ENCODE measurements at regions not wholly inside any gene's neighbourhood (a gene's known extent, or its start where the extent isn't known, plus 50 kb on each side); places are given as distances from the start of the nearest gene placed in this dataset.

DNA sequence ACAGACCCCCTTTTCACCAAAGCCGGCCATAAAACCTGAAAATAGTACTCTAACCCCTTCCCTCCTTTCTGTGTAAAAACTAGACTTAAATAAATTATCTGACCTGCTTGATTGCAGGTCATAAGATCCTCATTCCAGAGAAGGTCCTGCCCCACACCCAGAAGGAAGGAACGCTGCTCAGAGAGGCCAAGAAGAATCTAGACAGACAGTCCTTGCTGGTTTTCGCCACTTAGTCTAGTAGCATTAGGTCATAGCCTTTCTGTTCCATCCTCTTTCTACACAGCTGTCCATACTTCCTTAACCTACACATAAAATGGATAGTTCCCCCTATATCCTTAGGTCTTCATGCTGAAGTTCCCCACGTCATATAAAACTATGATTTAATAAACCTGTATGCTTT, 83.7 kb upstream of the IGF1 start:
- Histone ChIP-seq H3K27me3 (replicated peaks; ENCODE audit: insufficient read depth) (no peaks in the 10 kb centered on the region), H3K4me1 (ENCODE audit: control insufficient read depth in 1 of 2, low read depth in 2 of 2) (no peaks in the 10 kb centered on the region), H3K27ac (no peak overlapping the region), H3K36me3 (no peaks in the 10 kb centered on the region), H3K4me3 (no peak overlapping the region), H3K9me3 (peaks cover 2% of the 10 kb centered on the region)
- no peak for TF ChIP-seq CTCF (IDR thresholded peaks at IDR 0.05)
- DNase-seq (ENCODE audit: low spot score) (no peak), ATAC-seq (ENCODE audit: insufficient number of reproducible peaks, low FRiP score, low read depth) (no peak)

GRCh38 chr12:102562836-102563425, 82.6 kb upstream of the IGF1 start:
- ATAC-seq (ENCODE audit: insufficient number of reproducible peaks, low FRiP score, low read depth) (no peak), DNase-seq (ENCODE audit: low spot score) (no peak)
- Histone ChIP-seq H3K4me1 (ENCODE audit: control insufficient read depth in 1 of 2, low read depth in 2 of 2) (no peaks in the 10 kb centered on the region), H3K36me3 (no peaks in the 10 kb centered on the region), H3K9me3 (peaks cover 2% of the 10 kb centered on the region), H3K4me3 (no peak overlapping the region), H3K27ac (no peak overlapping the region), H3K27me3 (replicated peaks; ENCODE audit: insufficient read depth) (no peaks in the 10 kb centered on the region)
- no peak for TF ChIP-seq CTCF (IDR thresholded peaks at IDR 0.05)

DNA sequence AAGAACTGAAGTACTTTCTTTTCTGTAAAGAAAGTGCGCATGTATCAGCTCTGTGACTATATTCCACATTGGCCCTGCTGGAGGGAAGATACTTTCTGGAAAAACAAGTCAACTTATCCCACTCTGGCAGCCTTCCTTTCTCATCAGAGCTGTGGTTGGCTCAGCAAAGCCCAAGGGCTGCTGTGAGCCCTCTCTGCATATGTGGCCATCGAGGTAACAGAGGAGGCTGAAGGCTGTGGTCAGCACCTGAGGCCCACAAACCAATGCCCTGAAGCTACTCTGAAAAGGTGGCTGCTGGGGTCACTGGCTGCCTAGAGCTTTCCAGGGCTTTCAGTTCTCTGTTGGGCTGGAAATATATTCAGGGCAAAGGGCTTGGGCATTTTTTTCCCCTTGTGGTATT, 70.8 kb upstream of the IGF1 start:
- no peak for TF ChIP-seq CTCF (IDR thresholded peaks at IDR 0.05)
- no peak overlapping the region for H3K4me3 ChIP-seq
- H3K27me3 ChIP-seq (replicated peaks; ENCODE audit: insufficient read depth), result no peaks in the 10 kb centered on the region
- H3K9me3 ChIP-seq, result no peaks in the 10 kb centered on the region
- no peaks in the 10 kb centered on the region for H3K36me3 ChIP-seq
- H3K4me1 ChIP-seq (ENCODE audit: control insufficient read depth in 1 of 2, low read depth in 2 of 2), result no peaks in the 10 kb centered on the region
- no peak for ATAC-seq (ENCODE audit: insufficient number of reproducible peaks, low FRiP score, low read depth)
- H3K27ac ChIP-seq, result no peak overlapping the region
- no peak for DNase-seq (ENCODE audit: low spot score)

GRCh38 chr12:102549691-102550090, 69.3 kb upstream of the IGF1 start:
- no peak overlapping the region for H3K27ac ChIP-seq
- ATAC-seq (ENCODE audit: insufficient number of reproducible peaks, low FRiP score, low read depth) (no peak), DNase-seq (ENCODE audit: low spot score) (no peak)
- H3K9me3 ChIP-seq, result no peaks in the 10 kb centered on the region
- no peaks in the 10 kb centered on the region for H3K4me1 ChIP-seq (ENCODE audit: control insufficient read depth in 1 of 2, low read depth in 2 of 2)
- H3K4me3 ChIP-seq, result no peak overlapping the region
- no peaks in the 10 kb centered on the region for H3K27me3 ChIP-seq (replicated peaks; ENCODE audit: insufficient read depth)
- no peaks in the 10 kb centered on the region for H3K36me3 ChIP-seq
- no peak for TF ChIP-seq CTCF (IDR thresholded peaks at IDR 0.05)

DNA sequence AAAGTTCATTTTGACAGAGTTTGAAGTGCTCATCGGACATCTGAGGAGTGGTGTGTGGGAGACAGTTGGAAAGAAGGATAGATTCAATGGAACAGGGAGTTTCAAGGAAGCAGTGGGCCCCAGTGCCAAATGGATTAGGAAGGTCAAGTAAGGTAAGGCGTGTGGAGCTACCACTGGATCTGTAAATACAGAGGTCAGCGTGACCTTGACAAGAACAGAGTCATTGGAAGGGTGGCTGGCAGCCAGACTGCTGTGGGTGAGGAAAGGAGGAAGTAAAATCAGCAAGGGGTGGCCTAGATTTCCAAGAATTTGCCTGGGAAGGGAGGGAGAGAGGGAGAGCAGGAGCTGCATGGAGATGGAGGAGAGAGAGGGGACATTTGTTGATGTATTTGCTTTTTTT, 68.2 kb upstream of the IGF1 start:
- H3K4me1 ChIP-seq (ENCODE audit: control insufficient read depth in 1 of 2, low read depth in 2 of 2), result no peaks in the 10 kb centered on the region
- H3K36me3 ChIP-seq, result no peaks in the 10 kb centered on the region
- ATAC-seq (ENCODE audit: insufficient number of reproducible peaks, low FRiP score, low read depth) (no peak), DNase-seq (ENCODE audit: low spot score) (no peak)
- no peak for TF ChIP-seq CTCF (IDR thresholded peaks at IDR 0.05)
- no peaks in the 10 kb centered on the region for H3K27me3 ChIP-seq (replicated peaks; ENCODE audit: insufficient read depth)
- no peak overlapping the region for H3K4me3 ChIP-seq
- H3K27ac ChIP-seq, result no peak overlapping the region
- no peaks in the 10 kb centered on the region for H3K9me3 ChIP-seq

Data from thoracic aorta (tissue), 2 donors.